NB4 (cell line): ENCODE measurements at regions not wholly inside any gene's neighbourhood (a gene's known extent, or its start where the extent isn't known, plus 50 kb on each side); places are given as distances from the start of the nearest gene placed in this dataset.

Experiments used
- MYC ChIP-seq: IDR thresholded peaks from 2 replicates; pipeline ENCODE4 v1.6.1; 2011; ENCODE audit warnings: low read depth, low read length
- TF ChIP-seq, protein P1 (sequence below): IDR thresholded peaks from one replicate; pipeline ENCODE4 v1.5.1; 2012; ENCODE audit warnings: low read depth, low read length

DNA sequence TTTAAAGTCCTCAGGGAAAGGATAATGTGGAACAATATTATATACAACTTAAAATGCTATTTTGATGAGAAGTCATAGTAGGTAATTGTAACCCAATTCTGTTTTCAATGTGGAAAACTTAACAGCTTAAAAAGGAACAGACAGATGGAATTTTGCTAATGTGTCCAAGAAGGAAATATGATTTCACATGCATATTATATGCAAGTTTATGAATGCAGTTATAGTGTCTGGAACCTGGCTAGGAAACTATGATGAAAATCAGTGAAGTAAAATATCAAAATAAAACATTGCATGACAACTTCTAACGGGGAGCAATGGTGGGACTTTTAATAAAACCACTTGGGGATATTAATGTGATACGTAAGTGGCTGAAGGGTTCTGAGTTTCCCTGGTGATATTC, 152.6 kb upstream of the HAND2 start:
- TF ChIP-seq, protein P1, sequence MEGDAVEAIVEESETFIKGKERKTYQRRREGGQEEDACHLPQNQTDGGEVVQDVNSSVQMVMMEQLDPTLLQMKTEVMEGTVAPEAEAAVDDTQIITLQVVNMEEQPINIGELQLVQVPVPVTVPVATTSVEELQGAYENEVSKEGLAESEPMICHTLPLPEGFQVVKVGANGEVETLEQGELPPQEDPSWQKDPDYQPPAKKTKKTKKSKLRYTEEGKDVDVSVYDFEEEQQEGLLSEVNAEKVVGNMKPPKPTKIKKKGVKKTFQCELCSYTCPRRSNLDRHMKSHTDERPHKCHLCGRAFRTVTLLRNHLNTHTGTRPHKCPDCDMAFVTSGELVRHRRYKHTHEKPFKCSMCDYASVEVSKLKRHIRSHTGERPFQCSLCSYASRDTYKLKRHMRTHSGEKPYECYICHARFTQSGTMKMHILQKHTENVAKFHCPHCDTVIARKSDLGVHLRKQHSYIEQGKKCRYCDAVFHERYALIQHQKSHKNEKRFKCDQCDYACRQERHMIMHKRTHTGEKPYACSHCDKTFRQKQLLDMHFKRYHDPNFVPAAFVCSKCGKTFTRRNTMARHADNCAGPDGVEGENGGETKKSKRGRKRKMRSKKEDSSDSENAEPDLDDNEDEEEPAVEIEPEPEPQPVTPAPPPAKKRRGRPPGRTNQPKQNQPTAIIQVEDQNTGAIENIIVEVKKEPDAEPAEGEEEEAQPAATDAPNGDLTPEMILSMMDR: no peak
- no peak for TF ChIP-seq MYC
